Epithelial cell of prostate (primary cell): ENCODE measurements at regions not wholly inside any gene's neighbourhood (a gene's known extent, or its start where the extent isn't known, plus 50 kb on each side); places are given as distances from the start of the nearest gene placed in this dataset.
"Not testable (repeated sequence)": the region's sequence is repeated elsewhere in the genome, so short reads cannot be mapped to it uniquely, and the experiment has no call there.

Experiments used
- DNase-seq: peaks from one replicate; pipeline ENCODE4 v3.0.0-alpha.2; 2011; ENCODE audit warnings: low read depth, low spot score
- H3K27ac ChIP-seq: fragments of 450-650 bp; 2 replicates; pipeline ENCODE4 v1.5.1; 2017; ENCODE audit warnings: mild to moderate bottlenecking

- DNase-seq: no peak
- H3K27ac ChIP-seq: no peak overlapping the region
Measured at GRCh38 chr2:76120176-76120575, 409.5 kb upstream of the GCFC2 start.

GRCh38 chr2:76089683-76090082 lies 379.0 kb upstream of the GCFC2 start:
- no peak overlapping the region for H3K27ac ChIP-seq
- DNase-seq: no peak

GRCh38 chr2:76083248-76083647 lies 372.5 kb upstream of the GCFC2 start:
- no peak for DNase-seq
- H3K27ac ChIP-seq: no peak overlapping the region

DNA sequence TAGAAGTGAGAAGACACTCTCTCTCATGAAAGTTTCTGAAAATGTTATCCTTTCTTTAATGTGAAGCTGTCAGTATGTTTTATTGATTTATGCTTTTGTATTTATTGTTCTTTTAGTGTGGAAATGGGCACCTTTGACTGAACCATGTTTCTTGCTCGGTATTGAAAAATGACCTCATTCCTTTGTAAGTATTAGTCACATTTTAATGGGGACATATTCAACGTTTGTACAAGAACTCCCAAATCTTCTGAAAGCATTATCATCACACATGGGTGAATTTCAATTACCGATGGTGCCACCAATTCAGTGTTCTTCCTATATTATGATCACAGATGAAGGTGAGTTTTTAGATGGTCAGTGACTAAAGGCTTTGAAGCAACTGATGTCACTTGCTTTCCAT lies 371.8 kb upstream of the GCFC2 start:
- no peak overlapping the region for H3K27ac ChIP-seq
- no peak for DNase-seq

GRCh38 chr2:76080154-76080553 lies 369.4 kb upstream of the GCFC2 start:
- DNase-seq: no peak
- no peak overlapping the region for H3K27ac ChIP-seq

DNA sequence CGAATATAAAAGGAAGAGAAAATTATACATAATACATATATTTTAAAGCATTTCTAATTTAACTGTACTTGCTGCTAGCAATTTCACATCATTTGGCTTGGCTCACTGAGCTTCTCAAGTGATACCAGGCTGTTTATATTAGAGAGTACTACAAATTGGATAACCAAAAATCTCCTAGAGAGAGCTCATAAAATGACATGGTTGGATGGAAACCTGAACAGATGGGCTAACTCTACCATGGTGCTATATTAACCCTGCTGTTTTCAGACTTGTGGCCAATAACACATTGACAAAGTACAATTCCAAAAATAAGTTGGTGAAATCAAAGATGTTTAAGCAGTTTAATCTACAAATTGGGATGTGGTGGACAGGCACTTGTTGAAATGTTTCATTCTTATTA lies 364.4 kb upstream of the GCFC2 start:
- H3K27ac ChIP-seq: no peak overlapping the region

DNA sequence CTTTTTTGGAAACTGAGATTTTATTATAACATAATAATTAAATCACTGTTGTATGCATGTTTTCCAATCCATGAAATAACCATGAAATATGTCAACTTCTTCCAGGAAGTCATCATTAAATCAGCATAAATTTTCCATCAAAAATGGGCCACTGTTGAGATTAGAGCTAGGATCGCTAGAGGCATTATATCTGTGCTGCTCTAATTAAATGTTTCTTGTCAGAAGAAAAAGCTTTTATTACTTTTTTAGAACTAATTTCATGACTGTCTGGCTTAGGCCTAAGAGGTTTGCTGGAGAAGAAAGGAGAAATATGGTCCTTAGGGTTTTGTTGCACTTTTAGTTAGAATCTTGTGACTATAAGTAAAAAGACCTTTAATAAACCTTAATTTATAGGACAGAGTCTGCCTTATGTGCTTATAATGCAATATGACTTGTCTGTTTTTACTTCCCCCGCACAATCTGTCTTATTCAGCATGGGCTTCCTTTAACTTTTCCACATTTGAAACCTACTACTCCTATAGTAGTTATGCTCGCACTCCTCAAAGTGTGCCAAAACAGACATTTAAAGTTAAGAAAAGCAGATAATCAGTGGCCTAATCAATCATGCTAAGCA lies 363.4 kb upstream of the GCFC2 start:
- no peak for DNase-seq
- no peak overlapping the region for H3K27ac ChIP-seq

More for the DNA sequence above, 364.4 kb upstream of the GCFC2 start:
- no peak for DNase-seq

DNA sequence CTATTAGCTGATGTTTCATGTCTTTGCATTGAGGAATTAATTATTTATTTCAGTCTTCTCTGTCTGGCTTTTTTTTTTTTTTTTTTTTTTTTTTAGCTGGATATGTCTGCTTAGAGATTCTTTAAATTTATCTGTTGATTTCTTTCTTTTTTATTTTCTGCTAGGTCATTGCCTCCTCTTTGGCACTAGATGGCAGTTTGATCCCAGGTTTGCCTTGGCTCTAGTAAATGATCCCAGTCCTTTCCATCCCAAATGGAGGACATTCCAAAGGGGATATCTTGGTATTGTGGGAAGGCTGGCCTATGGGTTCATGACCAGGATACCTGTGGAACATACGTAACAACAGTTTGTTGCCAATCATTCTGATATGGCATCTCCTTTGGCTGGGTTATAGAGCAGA lies 339.5 kb upstream of the GCFC2 start:
- no peak for DNase-seq
- no peak overlapping the region for H3K27ac ChIP-seq

DNA sequence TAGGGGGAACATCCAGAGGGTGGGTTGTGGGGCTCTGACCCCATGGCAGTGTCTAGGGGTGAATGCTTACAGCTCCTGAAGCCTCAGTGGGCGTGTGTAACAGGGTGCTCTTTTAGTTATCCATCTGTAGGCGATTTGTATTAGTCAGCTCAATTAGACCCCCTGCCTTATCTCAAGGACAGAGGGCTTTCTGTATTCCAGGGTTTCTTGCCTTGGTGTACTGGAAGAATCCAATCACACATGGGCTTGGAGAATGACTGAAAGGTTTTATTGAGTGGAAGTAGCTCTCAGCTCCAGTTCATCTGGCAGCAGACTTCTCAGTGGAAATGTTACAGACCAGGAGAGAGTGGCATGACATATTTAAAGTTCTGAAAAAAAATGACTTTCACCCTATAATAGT lies 334.0 kb upstream of the GCFC2 start:
- no peak overlapping the region for H3K27ac ChIP-seq
- no peak for DNase-seq

DNA sequence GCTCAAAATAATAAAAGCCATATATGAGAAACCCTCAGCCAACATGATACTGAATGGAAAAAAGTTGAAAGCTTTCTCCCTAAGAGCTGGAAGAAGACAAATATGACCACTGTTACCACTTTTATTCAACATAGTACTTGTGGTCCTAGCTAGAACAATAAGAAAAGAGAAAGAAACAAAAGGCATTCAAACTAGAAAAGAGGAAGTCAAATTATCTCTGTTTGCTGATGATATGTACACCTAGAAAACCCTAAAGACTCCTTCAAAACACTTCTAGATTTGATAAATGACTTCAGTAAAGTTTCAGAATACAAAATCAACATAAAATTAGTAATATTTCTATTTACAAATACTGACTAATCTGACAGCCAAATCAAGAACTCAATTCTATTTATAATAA lies 328.8 kb upstream of the GCFC2 start:
- no peak overlapping the region for H3K27ac ChIP-seq
- no peak for DNase-seq

DNA sequence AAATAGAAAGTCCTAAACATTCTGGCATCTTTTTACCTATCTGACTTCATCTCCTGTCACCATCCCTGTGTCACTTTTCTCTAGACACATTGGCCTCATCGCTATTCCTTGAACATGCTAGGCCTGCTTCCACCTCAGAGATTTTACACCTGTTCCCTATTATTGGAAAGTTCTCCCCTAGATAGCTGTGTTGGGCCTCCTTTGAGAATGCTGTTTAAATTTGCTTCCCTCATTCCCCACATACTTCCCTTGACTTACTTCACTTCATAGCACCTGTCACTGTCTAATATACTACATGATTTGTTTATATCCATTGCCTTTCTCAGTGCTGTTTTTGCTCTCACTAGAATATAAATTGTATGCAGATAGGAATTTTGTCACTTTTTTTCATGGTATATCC lies 317.0 kb upstream of the GCFC2 start:
- no peak overlapping the region for H3K27ac ChIP-seq
- no peak for DNase-seq

DNA sequence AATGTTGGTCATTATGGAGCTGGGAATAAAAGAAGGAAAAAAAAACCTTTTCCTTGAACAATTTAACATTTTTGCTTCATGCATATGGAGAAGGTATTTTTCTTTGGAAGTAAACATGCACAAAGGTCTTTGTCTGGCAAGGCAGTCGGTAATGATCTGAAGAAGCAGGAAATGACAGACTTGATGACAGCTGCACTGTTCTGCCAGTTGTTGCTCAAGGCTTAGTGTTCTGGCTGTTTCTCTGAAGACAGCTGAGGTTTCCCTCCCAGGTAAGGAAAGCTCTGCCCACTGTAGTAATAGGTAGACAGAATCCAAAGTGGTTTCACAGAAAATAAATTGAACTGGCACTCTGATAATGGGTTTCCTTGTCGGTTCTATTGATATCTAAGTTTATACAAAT lies 308.4 kb upstream of the GCFC2 start:
- H3K27ac ChIP-seq: no peak overlapping the region
- DNase-seq: no peak

- no peak for DNase-seq
- H3K27ac ChIP-seq: no peak overlapping the region
Measured at GRCh38 chr2:76009484-76009883, 298.8 kb upstream of the GCFC2 start.

DNA sequence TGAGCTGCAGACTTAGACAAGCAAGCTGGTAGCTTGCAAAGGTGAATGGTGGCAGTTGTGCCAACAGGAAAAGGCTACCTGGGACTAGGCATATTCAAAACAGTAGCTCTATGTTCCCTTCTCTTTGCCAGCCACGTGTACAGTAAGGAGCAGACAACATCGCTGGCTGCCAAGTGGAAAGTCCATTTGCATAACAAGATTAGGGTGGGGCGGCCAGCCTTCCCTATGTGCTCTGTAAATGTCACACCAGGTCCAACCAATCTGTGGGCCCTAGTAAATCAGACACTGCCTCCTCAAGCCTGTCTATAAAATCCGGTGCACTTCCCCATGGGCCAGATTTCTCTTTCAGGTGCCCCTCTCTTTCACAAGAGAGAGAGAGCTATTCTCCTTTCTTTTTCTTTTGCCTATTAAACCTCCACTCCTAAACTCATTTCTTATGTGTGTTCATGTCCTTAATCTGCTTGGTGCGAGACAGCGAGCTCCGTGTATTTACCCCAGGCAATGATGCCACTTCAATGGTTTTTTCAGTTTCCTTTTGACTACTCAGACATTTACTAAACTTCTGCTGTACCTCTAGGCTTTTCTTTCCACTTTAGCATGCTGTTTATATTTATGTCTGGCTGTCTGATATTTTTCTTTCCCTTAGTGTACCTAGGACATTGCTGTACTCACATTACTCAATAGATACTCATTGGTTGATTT lies 297.4 kb upstream of the GCFC2 start:
- H3K27ac ChIP-seq: no peak overlapping the region

GRCh38 chr2:76000425-76000824 lies 289.7 kb upstream of the GCFC2 start:
- DNase-seq: no peak
- no peak overlapping the region for H3K27ac ChIP-seq

More for the DNA sequence above, 297.4 kb upstream of the GCFC2 start:
- no peak for DNase-seq

- H3K27ac ChIP-seq: no peak overlapping the region
- DNase-seq: no peak
Measured at GRCh38 chr2:75998451-75998850, 287.7 kb upstream of the GCFC2 start.

DNA sequence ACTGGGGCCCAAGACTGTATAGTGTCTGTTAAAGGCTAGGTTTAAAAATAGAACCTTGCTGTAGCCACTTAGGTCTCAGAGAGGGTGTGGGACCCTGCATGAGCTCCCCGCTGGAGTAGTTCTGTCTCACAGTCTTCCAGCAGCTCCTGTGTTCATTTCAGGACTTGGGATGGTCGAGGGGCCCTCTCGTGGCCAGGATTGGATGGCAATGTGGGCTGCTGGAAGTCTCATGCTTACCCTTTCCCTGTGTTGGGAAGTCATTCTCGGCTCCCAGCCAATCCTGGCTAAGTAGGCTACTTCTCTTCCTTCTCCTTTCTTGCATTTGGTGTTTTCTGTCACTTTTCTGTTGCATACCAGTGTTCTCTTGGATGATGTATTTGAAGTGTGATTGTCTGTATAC lies 284.0 kb upstream of the GCFC2 start:
- no peak overlapping the region for H3K27ac ChIP-seq
- DNase-seq: no peak

DNA sequence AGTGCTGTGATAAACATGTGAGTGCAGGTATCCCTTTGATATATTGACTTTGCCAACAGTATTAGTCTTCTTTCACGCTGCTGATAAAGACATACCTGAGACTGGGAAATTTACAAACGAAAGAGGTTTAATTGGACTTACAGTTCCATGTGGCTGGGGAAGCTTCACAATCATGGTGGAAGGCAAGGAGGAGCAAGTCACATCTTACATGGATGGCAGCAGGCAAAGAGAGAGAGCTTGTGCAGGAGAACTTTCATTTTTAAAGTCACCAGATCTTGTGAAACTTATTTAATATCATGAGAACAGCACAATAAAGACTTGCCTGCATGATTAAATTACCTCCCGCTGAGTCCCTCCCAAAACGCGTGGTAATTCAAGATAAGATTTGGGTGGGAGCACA lies 277.9 kb upstream of the GCFC2 start:
- DNase-seq, H3K27ac ChIP-seq: not testable (repeated sequence)

- no peak overlapping the region for H3K27ac ChIP-seq
- DNase-seq: no peak
Measured at GRCh38 chr2:75986617-75987016, 275.9 kb upstream of the GCFC2 start.

DNA sequence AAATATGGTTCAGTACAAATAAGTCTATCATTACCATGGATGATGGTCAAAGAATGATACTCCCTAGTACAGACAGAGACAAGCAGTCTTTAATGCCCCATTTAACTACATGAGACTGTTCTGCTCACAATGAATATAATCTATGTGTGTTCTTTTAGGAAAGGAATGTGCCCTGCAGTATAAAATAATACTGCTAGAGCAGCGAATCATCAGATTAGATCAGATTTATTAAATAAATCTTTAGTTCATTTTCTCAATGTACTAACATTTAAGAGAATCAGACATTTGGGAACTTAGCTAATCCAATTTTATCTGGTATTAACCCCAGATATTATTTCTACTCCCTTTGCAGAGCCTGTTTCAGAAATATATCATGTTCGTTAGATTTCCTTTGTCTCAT lies 272.0 kb upstream of the GCFC2 start:
- no peak for DNase-seq
- H3K27ac ChIP-seq: no peak overlapping the region

GRCh38 chr2:75964646-75965045 lies 253.9 kb upstream of the GCFC2 start:
- no peak for DNase-seq
- no peak overlapping the region for H3K27ac ChIP-seq

DNA sequence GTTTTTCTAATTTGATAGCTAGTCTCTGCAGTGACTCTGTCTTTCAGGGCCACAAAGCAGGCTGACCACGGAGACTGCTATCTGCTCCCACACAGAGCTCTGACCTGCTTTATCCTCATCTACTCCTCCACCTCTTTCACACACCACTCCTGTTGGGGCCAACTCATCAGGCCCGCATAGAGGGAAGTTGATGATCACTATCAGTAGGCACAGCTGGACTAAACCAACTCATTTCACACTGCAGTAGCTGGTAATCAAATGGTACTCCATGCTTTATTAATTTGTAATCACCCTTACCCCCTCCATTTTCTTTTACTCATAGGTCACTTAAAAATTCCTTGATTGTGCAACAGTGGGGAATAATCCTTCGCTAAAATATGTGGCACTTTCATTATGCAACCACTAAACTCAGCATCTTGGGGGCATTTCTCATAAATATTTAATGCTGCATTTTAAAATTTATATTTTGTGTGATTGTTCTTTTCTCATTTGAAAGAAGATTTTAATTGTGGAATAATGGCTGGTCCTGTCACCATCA lies 249.8 kb upstream of the GCFC2 start:
- H3K27ac ChIP-seq: no peak overlapping the region
- DNase-seq: no peak
